Heart left ventricle (tissue), 16 donors: ENCODE measurements at regions not wholly inside any gene's neighbourhood (a gene's known extent, or its start where the extent isn't known, plus 50 kb on each side); places are given as distances from the start of the nearest gene placed in this dataset.
A peak's percentile ranks its signal among the peaks of the same experiment; 100 is the strongest.

Source experiments
- ATAC-seq, 4 donors: fragments of 200-7000 bp; cut with Tn5 transposase; one replicate each; pipeline ENCODE4 v1.9.1; 2020 to 2022; ENCODE audit warnings: moderate library complexity in 4 of 4, mild to moderate bottlenecking in 3 of 4, moderate number of reproducible peaks in 1 of 4
- DNase-seq, 5 donors: peaks; one replicate each; pipeline ENCODE4 v3.0.0-alpha.2; 2020
- H3K27ac ChIP-seq, 12 donors: fragments of 200-600 bp; sonication (generic) in 4 of 12; one replicate each; pipeline versions ENCODE4 v1.5.0 to v1.8.0; 2016 to 2022; ENCODE audit warnings: mild to moderate bottlenecking in 2 of 12
- H3K27me3 ChIP-seq, 9 donors: fragments of 200-600 bp; sonication (generic) in 2 of 9; one replicate each; pipeline versions ENCODE4 v1.5.1 to v1.8.0; 2016 to 2022; ENCODE audit warnings: mild to moderate bottlenecking in 3 of 9
- H3K36me3 ChIP-seq, 9 donors: fragments of 200-600 bp; sonication (generic) in 2 of 9; one replicate each; pipeline versions ENCODE4 v1.5.0 to v1.8.0; 2018 to 2022; ENCODE audit warnings: mild to moderate bottlenecking in 2 of 9
- H3K4me1 ChIP-seq, 12 donors: fragments of 200-600 bp; sonication (generic) in 4 of 12; one replicate each; pipeline versions ENCODE4 v1.5.0 to v1.8.0; 2016 to 2022; ENCODE audit warnings: mild to moderate bottlenecking in 3 of 12
- H3K4me3 ChIP-seq, 12 donors: fragments of 200-600 bp; sonication (generic) in 4 of 12; one replicate each; pipeline versions ENCODE4 v1.5.0 to v1.8.0; 2017 to 2022; ENCODE audit warnings: mild to moderate bottlenecking in 9 of 12, moderate library complexity in 4 of 12
- H3K9me3 ChIP-seq, 12 donors: fragments of 200-600 bp; sonication (generic) in 4 of 12; one replicate each; pipeline versions ENCODE4 v1.5.0 to v1.8.0; 2016 to 2022; ENCODE audit warnings: mild to moderate bottlenecking in 1 of 12
- POLR2A ChIP-seq, 2 donors: fragments of 450-650 bp; IDR thresholded peaks; one replicate each; pipeline ENCODE4 v1.6.1; 2017; ENCODE audit warnings: antibody characterized with exemption in 2 of 2, mild to moderate bottlenecking in 2 of 2, moderate library complexity in 2 of 2
- WGBS, 4 donors: extraction: QIAGEN DNeasy Blood & Tissue Kit in 2 of 4; methylation state at CpG; one replicate each; pipeline versions ENCODE4 v1.1.5 to v1.1.7; 2013 to 2018; 5-methylcytosine and 5-hydroxymethylcytosine counted together
- intact Hi-C, 10 donors: fragments of 100-400 bp; cut with DNase I; formaldehyde crosslinking; loops; one replicate each; pipeline versions ENCODE4 v1.11.1 to v1.14.2; 2022
- TF ChIP-seq, protein P1 (sequence below), 12 donors: fragments of 200-600 bp; sonication (generic) in 4 of 12; IDR thresholded peaks; one replicate each; pipeline versions ENCODE4 v1.5.0 to v1.8.0; 2018 to 2022; ENCODE audit warnings: antibody characterized with exemption in 12 of 12, mild to moderate bottlenecking in 5 of 12
- donor health status: ischemic (EF 13 %, LVEDD 7.1; RV severe dilation, severe dysfunction).
- donor health status: healthy with polysubstance abuse.
- donor health status: DM: no; HTN: yes; CAD: no.
- donor health status: DM: no; HTN: no; CAD: no.
- donor health status: ischemic (EF 25% LVEDD 6.9; RV normal size, moderate dysfunction).
- donor health status: ischemic (EF 25% LVEDD 5.7; RV mildly dilated, moderate dysfunction).
- donor health status: healthy.
- donor health status: DM: yes; HTN: yes; CAD: no.
- donor health status: ischemic (EF 35%, LVEDD 5.7; RV mildly dilated, moderate dysfunction).
- donor health status: nonischemic (EF 11% LVEDD 7.7; RV severe dilation, severe dysfunction).
- donor health status: DM: yes; HTN: yes; CAD: no.
- donor health status: PGD.
- donor health status: ischemic (EF 29% LVEDD 5.4; RV normal size, mild dysfunction).
- donor health status: nonischemic (EF 23%, LVEDD 6.1; RV moderate dilation, normal function).

DNA sequence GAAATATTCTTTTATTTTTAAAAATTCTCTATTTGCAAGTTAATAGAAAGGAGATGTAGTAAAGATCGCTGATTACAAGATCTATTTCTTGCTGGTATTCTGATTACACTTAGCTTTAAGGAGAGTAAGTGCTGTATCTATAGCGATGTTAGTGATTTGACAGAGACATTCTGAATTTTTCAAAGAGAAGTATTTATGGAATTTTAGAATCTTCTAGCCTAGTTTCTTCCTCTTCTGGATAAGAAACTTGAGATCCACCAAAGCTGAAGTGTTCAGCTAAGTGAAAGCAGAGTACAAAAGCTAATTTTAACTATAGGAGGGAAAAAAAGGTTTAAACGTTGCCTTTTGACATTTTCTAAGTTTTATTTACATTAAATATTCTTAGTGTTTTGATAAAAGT is 72.1 kb upstream of the RARB start:
- intact Hi-C loops: no loop called here
- TF ChIP-seq POLR2A (IDR thresholded peaks at IDR 0.05): no peak
- TF ChIP-seq, protein P1, sequence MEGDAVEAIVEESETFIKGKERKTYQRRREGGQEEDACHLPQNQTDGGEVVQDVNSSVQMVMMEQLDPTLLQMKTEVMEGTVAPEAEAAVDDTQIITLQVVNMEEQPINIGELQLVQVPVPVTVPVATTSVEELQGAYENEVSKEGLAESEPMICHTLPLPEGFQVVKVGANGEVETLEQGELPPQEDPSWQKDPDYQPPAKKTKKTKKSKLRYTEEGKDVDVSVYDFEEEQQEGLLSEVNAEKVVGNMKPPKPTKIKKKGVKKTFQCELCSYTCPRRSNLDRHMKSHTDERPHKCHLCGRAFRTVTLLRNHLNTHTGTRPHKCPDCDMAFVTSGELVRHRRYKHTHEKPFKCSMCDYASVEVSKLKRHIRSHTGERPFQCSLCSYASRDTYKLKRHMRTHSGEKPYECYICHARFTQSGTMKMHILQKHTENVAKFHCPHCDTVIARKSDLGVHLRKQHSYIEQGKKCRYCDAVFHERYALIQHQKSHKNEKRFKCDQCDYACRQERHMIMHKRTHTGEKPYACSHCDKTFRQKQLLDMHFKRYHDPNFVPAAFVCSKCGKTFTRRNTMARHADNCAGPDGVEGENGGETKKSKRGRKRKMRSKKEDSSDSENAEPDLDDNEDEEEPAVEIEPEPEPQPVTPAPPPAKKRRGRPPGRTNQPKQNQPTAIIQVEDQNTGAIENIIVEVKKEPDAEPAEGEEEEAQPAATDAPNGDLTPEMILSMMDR (IDR thresholded peaks at IDR 0.05): no peak
- ATAC-seq (no peak), DNase-seq (no peak)
- Histone ChIP-seq H3K9me3 (peaks cover 0 to 10% (median 0%) of the 10 kb centered on the region in 12 donors), H3K4me3 (peak overlapping the region in 2 of 12 donors; percentile 5 to 17), H3K27ac (no peak overlapping the region), H3K36me3 (no peaks in the 10 kb centered on the region), H3K27me3 (no peaks in the 10 kb centered on the region), H3K4me1 (peaks cover 0 to 6% (median 0%) of the 10 kb centered on the region in 12 donors)
- WGBS, 4 donors: 51 to 64% (median 55%) methylated on average over 3 of the region's 3 CpGs

DNA sequence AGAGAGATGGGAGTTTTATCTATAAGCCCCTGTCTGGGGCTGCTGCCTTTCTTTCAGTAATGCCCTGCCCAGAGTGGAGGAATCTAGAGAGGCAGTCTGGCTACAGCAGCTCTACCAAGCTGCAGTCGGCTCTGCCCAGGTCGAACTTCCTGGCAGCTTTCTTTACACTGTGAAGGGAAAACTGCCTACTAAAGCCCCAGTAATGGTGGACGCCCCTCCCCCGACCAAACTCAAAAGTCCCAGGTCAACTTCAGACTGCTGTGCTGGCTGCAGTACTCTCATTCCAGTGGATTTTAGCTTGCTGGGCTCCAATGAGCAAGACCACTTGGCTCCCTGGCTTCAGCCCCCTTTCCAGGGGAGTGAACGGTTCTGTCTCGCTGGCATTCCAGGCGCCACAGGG is 65.9 kb upstream of the RARB start:
- DNase-seq (no peak), ATAC-seq (no peak)
- H3K27ac ChIP-seq: no peak overlapping the region
- H3K9me3 ChIP-seq: peaks cover 0 to 10% (median 0%) of the 10 kb centered on the region in 12 donors
- H3K4me3 ChIP-seq: no peak overlapping the region
- no peaks in the 10 kb centered on the region for H3K36me3 ChIP-seq
- 67 to 90% (median 87%) methylated on average over 2 to 7 of the region's 7 CpGs for WGBS, 4 donors
- no peaks in the 10 kb centered on the region for H3K27me3 ChIP-seq
- intact Hi-C loops: no loop called here
- TF ChIP-seq, protein P1 (IDR thresholded peaks at IDR 0.05): no peak
- TF ChIP-seq POLR2A (IDR thresholded peaks at IDR 0.05): no peak
- H3K4me1 ChIP-seq: no peaks in the 10 kb centered on the region

DNA sequence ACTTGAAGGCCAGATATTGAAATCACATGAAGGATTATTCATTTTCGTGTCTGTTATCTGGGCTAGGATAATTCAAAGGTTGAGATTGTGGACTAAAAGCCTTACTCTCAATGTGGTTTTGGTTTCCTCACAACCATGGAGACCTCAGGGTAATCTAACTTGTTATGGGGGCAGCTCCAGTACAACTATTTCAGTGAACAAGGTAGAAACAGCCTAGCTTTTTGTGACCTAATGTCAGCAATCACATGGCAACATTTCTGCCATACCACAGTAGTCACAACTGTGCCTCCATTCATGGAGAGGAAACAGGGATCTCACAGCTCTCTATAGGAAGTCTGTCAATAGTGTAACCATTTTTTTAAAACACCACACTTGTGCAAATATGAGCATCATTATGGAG is 62.4 kb upstream of the RARB start:
- intact Hi-C loops: no loop called here
- TF ChIP-seq POLR2A (IDR thresholded peaks at IDR 0.05): no peak
- TF ChIP-seq, protein P1 (IDR thresholded peaks at IDR 0.05): no peak
- Histone ChIP-seq H3K27ac (no peak overlapping the region), H3K4me3 (no peak overlapping the region), H3K27me3 (no peaks in the 10 kb centered on the region), H3K9me3 (no peaks in the 10 kb centered on the region), H3K36me3 (no peaks in the 10 kb centered on the region), H3K4me1 (no peaks in the 10 kb centered on the region)
- WGBS, 4 donors: 69 to 93% (median 87%) methylated on average over 1 of the region's 1 CpG
- DNase-seq (no peak), ATAC-seq (no peak)

DNA sequence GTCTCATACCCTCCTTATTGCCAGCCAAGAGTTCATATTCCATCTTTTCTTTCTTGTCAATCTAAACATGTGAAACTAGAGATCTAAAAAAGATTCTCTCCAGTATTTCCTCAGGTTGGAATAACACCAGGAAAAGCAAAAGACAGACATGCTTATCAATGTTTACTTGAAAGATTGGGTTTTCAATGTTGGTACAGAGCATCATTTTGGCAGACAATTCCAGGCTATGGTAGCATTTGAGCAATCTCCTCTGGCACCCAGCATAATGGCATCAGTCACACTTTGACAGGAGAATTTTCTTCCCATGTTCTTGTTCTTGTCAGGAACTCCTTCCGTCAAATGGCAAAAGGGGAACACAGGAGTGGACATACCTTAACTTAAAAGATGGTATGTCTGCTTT is 61.0 kb upstream of the RARB start:
- H3K27me3 ChIP-seq: no peaks in the 10 kb centered on the region
- DNase-seq (no peak), ATAC-seq (no peak)
- intact Hi-C loops: no loop called here
- no peak overlapping the region for H3K27ac ChIP-seq
- TF ChIP-seq, protein P1 (IDR thresholded peaks at IDR 0.05): no peak
- TF ChIP-seq POLR2A (IDR thresholded peaks at IDR 0.05): no peak
- no peaks in the 10 kb centered on the region for H3K36me3 ChIP-seq
- 97 to 100% (median 99%) methylated on average over 1 of the region's 1 CpG for WGBS, 4 donors
- H3K4me1 ChIP-seq: no peaks in the 10 kb centered on the region
- H3K4me3 ChIP-seq: no peak overlapping the region
- no peaks in the 10 kb centered on the region for H3K9me3 ChIP-seq
